ENCODE measurements at regions not wholly inside any gene's neighbourhood (a gene's known extent, or its start where the extent isn't known, plus 50 kb on each side); places are given as distances from the start of the nearest gene placed in this dataset.

- TF ChIP-seq CTCF (conservative IDR thresholded peaks at IDR 0.05): no peak
- TF ChIP-seq EZH2 (IDR thresholded peaks at IDR 0.05; ENCODE audit: low read depth): no peak
These were observed 2568.7 kb upstream of the TPTE start for GRCh38 chr21:7952648-7953047.

Data from PC-9 (cell line).